Fibroblast of mammary gland (primary cell): ENCODE measurements at regions not wholly inside any gene's neighbourhood (a gene's known extent, or its start where the extent isn't known, plus 50 kb on each side); places are given as distances from the start of the nearest gene placed in this dataset.

ENCODE experiments used
- DNase-seq: peaks from one replicate; pipeline ENCODE4 v3.0.0-alpha.2; 2010; ENCODE audit warnings: low read depth
- H3K4me3 ChIP-seq: 2 replicates; pipeline ENCODE4 v1.5.1; 2011; ENCODE audit warnings: low read depth, mild to moderate bottlenecking, low read length, moderate library complexity; ENCODE audit not compliant: control insufficient read depth
- TF ChIP-seq, protein P1 (sequence below): conservative IDR thresholded peaks from 2 replicates; pipeline ENCODE4 v1.5.1; 2011; ENCODE audit warnings: low read depth, low read length, inconsistent platforms; ENCODE audit not compliant: control insufficient read depth, insufficient read depth

DNA sequence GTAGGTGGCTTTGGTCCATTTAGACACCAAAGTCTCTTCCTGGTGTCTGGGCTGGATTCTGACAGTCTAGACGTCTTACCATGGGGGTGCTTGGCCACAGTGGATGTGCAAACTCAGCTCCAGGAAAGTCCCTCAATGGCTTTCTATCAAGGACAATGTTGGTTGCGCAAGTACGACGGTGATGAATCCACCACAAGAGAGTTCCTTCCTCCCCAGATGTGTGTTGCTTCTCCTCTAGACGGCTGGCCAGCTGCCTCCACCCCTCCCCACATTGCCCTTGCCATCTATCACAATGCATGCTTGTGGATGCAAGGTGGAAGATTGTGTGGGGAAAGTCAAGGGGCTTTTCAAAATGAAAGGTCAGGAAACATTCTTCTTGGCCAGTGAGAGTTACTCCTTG is 89.7 kb upstream of the IRX2 start:
- TF ChIP-seq, protein P1, sequence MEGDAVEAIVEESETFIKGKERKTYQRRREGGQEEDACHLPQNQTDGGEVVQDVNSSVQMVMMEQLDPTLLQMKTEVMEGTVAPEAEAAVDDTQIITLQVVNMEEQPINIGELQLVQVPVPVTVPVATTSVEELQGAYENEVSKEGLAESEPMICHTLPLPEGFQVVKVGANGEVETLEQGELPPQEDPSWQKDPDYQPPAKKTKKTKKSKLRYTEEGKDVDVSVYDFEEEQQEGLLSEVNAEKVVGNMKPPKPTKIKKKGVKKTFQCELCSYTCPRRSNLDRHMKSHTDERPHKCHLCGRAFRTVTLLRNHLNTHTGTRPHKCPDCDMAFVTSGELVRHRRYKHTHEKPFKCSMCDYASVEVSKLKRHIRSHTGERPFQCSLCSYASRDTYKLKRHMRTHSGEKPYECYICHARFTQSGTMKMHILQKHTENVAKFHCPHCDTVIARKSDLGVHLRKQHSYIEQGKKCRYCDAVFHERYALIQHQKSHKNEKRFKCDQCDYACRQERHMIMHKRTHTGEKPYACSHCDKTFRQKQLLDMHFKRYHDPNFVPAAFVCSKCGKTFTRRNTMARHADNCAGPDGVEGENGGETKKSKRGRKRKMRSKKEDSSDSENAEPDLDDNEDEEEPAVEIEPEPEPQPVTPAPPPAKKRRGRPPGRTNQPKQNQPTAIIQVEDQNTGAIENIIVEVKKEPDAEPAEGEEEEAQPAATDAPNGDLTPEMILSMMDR = no peak
- DNase-seq = no peak

DNA sequence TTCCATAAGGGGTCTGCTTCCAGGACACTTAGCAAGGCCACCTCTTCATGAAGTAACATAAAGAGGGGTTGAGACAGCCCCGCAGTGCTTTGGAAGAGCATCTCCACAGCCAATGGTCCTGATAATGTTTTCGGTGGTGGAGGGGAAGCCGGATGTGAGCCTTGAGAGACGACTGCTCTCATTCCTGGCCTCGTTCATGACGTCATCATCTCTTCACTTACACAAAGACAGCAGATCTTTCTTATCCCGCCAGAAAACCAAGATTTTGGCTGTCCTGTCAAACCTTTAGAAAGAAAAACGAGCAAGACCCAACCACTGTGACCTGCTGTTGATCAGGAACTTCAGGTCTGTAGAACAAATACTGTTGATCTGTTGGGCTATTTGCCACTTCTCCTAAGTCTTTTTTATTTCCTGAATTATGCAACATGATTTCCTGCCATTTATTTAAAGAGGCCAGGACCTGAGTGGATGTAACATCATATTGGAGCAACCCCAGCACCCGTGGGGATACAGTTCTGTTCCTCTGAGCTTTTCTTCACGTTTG is 89.0 kb upstream of the IRX2 start:
- TF ChIP-seq, protein P1 = no peak
- no peak for DNase-seq
- no peak overlapping the region for H3K4me3 ChIP-seq

More for the DNA sequence above, 89.7 kb upstream of the IRX2 start:
- H3K4me3 ChIP-seq = no peak overlapping the region

DNA sequence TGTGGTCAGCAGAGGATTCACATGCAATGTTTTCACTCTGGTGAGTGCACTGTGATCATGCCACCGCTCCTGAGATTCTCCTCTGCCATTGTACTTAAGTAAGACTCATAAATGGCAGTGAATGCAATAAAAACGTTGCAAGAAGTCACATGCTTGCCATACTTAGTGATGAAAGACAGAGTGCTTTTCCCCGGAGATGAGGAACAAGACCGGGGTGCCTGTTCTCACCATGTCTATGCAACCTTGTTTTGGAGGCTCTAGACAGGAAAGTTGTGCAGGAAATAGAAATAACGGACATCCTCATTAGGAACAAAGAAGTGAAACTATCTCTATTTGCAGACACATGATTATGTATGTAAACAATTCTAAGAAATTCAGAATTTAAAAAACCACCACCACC is 84.7 kb upstream of the IRX2 start:
- no peak for DNase-seq
- no peak overlapping the region for H3K4me3 ChIP-seq
- TF ChIP-seq, protein P1 = no peak

DNA sequence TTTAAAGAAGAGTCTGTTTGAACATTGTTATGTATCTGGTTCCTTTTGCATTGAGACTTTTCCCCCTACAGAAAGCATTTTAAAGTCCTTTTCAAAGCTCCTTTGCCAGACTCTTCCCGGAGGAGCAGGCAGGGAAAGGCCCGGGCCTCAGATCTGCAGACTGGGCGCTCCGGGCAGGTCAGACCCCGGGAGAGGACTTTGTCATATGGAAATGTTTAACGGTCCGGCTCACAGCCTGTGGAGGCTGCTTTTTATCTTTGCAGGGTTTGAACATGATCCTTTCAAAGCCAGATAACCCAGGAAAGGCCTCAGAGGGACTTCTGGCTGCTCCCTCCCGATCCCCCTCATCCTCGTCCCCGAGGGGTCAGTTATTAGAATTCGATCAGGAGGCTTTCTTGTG is 82.1 kb upstream of the IRX2 start:
- no peak overlapping the region for H3K4me3 ChIP-seq
- no peak for DNase-seq
- TF ChIP-seq, protein P1 = no peak

DNA sequence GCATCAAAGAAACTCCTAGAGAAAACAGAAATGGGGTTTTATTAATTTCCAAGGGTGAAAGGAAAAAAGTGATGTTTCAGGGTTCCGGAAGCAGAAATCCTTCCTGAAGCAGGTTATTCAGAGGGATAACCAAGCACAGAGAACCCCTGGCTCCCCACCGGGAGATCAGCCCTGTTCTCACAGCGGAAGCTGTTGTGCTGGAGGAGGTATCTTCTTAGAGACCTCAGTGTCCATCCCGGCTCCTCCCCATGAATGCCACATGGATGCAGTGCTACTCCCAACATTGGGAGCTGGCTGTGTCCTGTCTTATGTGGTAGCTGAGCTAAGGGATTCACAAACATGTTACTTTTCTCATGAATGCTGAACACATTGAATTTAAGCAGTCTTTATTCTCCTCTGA is 80.9 kb upstream of the IRX2 start:
- H3K4me3 ChIP-seq = no peak overlapping the region
- TF ChIP-seq, protein P1 = no peak
- no peak for DNase-seq

DNA sequence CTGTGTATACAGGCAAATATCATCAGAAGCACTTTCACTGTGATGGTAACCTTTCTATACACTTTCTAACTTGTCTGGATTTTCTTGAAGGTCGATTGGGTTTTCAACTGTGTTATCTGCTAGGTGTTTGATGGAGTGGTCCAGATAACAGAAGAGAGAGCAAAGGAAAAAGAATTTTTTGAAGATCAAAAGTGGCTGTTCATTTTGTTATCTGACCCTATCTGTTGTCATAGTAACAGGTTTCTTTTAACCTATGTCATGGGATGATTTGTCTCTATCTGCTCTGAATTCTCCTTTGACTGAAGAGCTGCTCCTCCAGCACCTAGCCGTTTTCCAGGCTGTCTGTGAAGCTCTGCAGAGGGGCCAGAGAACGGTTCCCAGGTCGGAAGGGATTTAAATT is 77.8 kb upstream of the IRX2 start:
- no peak overlapping the region for H3K4me3 ChIP-seq
- DNase-seq = no peak
- TF ChIP-seq, protein P1 = no peak

DNA sequence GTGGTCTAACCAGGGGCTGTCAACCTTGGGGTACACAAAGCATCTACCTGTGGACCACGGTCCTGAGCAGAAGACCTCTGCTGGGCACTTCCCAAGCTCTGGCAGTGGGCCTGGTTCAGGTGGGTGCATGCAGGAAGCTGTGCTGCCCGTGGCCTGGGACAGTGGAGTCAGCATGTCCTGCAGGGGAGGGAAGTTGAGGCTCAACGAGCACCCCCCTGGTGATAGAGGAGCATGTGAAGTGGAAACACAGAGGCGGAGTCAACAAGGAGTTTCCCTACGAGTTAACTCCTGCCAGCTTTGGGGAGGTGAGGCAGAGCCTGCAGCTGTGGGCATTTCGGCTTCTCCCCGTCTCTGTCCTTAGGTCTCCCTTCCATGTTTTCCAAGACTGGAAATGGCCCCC is 67.5 kb upstream of the IRX2 start:
- TF ChIP-seq, protein P1 = no peak
- no peak for DNase-seq
- no peak overlapping the region for H3K4me3 ChIP-seq
